Type B pancreatic cell (in vitro differentiated cells): ENCODE measurements at regions not wholly inside any gene's neighbourhood (a gene's known extent, or its start where the extent isn't known, plus 50 kb on each side); places are given as distances from the start of the nearest gene placed in this dataset.

Experiments
- DNase-seq: peaks from one replicate; pipeline ENCODE4 v3.0.0; 2021; ENCODE audit warnings: mixed read lengths; ENCODE audit not compliant: unreplicated experiment; ENCODE audit errors: extremely low spot score
- H3K27ac Mint-ChIP-seq: 2 replicates; pipeline ENCODE4 v1.8.0; 2021; ENCODE audit warnings: mild to moderate bottlenecking, mixed read lengths
- H3K27me3 Mint-ChIP-seq: 2 replicates; pipeline ENCODE4 v1.8.0; 2021; ENCODE audit warnings: mixed read lengths
- H3K36me3 Mint-ChIP-seq: 2 replicates; pipeline ENCODE4 v1.8.0; 2021; ENCODE audit warnings: mixed read lengths
- H3K4me1 Mint-ChIP-seq: one replicate; pipeline ENCODE4 v1.8.0; 2021; ENCODE audit warnings: mixed read lengths; ENCODE audit not compliant: unreplicated experiment
- H3K4me3 Mint-ChIP-seq: 2 replicates; pipeline ENCODE4 v1.8.0; 2021; ENCODE audit warnings: mild to moderate bottlenecking, mixed read lengths
- H3K9me3 Mint-ChIP-seq: 2 replicates; pipeline ENCODE4 v1.8.0; 2021; ENCODE audit warnings: mixed read lengths
- TF ChIP-seq, protein P1 (sequence below): fragments of 200-600 bp; sonication (generic); conservative IDR thresholded peaks from 2 replicates; pipeline ENCODE4 v1.5.0; 2021; ENCODE audit warnings: antibody characterized with exemption, mild to moderate bottlenecking

GRCh38 chr6:159103396-159104162 lies 58.8 kb upstream of the TAGAP start:
- no peak overlapping the region for H3K27ac Mint-ChIP-seq
- DNase-seq: no peak
- no peaks in the 10 kb centered on the region for H3K9me3 Mint-ChIP-seq
- H3K36me3 Mint-ChIP-seq: no peaks in the 10 kb centered on the region
- no peak overlapping the region for H3K4me3 Mint-ChIP-seq
- TF ChIP-seq, protein P1, sequence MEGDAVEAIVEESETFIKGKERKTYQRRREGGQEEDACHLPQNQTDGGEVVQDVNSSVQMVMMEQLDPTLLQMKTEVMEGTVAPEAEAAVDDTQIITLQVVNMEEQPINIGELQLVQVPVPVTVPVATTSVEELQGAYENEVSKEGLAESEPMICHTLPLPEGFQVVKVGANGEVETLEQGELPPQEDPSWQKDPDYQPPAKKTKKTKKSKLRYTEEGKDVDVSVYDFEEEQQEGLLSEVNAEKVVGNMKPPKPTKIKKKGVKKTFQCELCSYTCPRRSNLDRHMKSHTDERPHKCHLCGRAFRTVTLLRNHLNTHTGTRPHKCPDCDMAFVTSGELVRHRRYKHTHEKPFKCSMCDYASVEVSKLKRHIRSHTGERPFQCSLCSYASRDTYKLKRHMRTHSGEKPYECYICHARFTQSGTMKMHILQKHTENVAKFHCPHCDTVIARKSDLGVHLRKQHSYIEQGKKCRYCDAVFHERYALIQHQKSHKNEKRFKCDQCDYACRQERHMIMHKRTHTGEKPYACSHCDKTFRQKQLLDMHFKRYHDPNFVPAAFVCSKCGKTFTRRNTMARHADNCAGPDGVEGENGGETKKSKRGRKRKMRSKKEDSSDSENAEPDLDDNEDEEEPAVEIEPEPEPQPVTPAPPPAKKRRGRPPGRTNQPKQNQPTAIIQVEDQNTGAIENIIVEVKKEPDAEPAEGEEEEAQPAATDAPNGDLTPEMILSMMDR: no peak
- H3K27me3 Mint-ChIP-seq: peaks cover 12% of the 10 kb centered on the region
- peaks cover 15% of the 10 kb centered on the region for H3K4me1 Mint-ChIP-seq

DNA sequence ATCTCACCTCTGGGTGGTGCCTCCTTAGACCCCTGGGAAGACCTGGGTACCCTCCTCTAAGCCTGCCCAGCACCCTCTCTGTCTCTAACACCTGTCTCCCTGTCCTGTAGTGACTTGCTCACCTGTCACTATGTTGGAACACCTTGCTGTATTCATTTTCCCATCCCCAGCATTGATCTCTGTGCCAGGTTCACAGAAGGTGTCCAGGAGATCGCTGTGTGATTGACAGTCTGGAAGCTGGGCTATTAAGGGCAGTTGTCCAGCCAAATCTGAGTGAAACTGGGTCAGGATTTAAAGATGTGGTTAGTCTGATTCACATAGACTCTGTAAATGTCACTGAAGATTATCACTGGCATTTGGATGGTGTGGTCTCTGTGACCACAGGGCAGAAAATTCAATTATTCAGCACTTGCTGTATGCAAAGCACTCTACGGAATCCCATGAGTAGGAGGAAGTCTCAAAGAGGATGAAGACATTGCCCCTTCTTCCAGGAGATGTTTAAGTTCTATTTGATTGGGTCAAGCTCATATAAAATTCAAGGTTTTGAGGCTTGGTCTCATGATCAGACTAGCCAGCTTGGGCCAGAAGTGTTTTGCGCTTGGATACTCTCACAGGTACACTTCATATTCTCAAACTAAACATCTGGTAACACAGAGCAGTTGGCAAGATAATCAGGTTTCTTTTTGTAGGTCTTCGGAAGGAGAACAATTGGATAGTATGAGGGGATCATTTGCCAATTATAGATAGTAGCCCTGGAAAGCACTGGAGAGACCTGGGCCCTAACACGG lies 57.8 kb upstream of the TAGAP start:
- H3K9me3 Mint-ChIP-seq: no peaks in the 10 kb centered on the region

GRCh38 chr6:159101656-159102055 lies 56.9 kb upstream of the TAGAP start:
- TF ChIP-seq, protein P1: no peak
- Mint-ChIP-seq H3K27ac (no peak overlapping the region), H3K4me3 (no peak overlapping the region), H3K36me3 (no peaks in the 10 kb centered on the region), H3K9me3 (no peaks in the 10 kb centered on the region), H3K27me3 (peaks cover 8% of the 10 kb centered on the region), H3K4me1 (peaks cover 17% of the 10 kb centered on the region)
- DNase-seq: no peak

More for the DNA sequence above, 57.8 kb upstream of the TAGAP start:
- peaks cover 17% of the 10 kb centered on the region for H3K4me1 Mint-ChIP-seq
- H3K27me3 Mint-ChIP-seq: peaks cover 12% of the 10 kb centered on the region
- no peaks in the 10 kb centered on the region for H3K36me3 Mint-ChIP-seq
- H3K27ac Mint-ChIP-seq: no peak overlapping the region
- TF ChIP-seq, protein P1: no peak
- DNase-seq: no peak
- no peak overlapping the region for H3K4me3 Mint-ChIP-seq

DNA sequence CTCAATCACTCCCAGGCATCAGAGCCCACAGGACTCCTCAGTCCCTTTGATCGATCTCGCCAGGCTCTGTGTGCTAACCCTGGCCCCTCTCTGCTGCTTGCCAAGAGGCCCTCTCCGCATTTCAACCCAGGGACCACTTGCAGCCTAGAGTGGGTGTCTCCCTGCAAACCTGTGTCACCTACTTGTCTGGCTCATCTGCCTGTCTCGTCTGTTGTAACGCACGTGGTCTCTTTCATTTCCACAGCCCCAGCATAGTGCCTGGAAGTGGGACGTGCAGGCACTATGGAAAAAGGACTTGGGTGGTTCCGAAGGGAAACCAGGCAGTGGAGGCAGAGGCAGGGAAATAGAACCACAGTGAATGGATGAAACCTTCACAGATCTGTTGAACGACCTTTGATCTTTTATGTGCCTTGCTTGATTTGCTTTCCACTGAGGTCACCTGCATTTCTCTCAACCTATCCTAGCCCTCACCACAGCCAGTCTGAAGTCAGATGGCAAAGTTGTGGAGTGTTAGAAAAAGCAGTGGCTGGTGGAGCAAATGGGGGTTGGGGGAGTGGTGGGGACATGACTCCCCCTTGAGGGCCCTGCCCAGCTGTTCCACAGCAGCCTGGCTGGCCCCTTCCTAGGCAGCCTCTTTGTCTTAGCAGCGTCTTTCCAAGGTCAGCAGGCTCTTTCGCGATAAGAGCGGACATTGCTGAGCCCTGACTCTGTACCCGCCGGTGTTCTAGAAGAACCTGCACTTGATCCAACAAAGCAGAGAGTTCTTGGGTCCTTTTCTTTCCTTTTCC lies 55.8 kb upstream of the TAGAP start:
- Mint-ChIP-seq H3K4me1 (peaks cover 21% of the 10 kb centered on the region), H3K9me3 (no peaks in the 10 kb centered on the region), H3K36me3 (no peaks in the 10 kb centered on the region), H3K27me3 (peaks cover 4% of the 10 kb centered on the region), H3K4me3 (no peak overlapping the region), H3K27ac (no peak overlapping the region)
- TF ChIP-seq, protein P1: no peak
- DNase-seq: peak; percentile 16

DNA sequence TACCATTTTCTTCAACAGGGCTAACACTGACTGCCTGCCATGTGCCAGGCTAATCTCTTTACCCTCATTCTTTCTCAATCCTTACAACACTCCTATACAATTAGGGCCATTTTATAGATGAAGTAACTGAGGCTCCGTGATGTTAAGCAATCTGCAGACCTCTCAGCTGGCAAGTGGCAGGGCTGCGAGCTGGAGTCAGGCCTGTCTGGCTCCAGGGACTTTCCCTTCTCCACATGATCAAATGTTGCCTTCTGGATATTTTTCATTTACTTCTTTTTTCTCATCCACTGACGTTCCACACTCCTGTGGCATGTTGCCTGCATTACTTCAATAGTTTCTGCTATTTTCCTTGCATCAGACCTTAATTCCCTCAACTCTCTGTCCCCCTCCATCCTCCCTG lies 55.2 kb upstream of the TAGAP start:
- H3K27ac Mint-ChIP-seq: no peak overlapping the region

More for the DNA sequence above, 55.2 kb upstream of the TAGAP start:
- Mint-ChIP-seq H3K36me3 (no peaks in the 10 kb centered on the region), H3K9me3 (no peaks in the 10 kb centered on the region), H3K27me3 (peaks cover 4% of the 10 kb centered on the region), H3K4me3 (no peak overlapping the region), H3K4me1 (peaks cover 21% of the 10 kb centered on the region)
- TF ChIP-seq, protein P1: no peak
- no peak for DNase-seq
